GM12874 (cell line): ENCODE measurements at regions not wholly inside any gene's neighbourhood (a gene's known extent, or its start where the extent isn't known, plus 50 kb on each side); places are given as distances from the start of the nearest gene placed in this dataset.

ENCODE experiments used
- TF ChIP-seq, protein P1 (sequence below): IDR thresholded peaks from 2 replicates; pipeline ENCODE4 v1.5.1; 2011; ENCODE audit warnings: low read depth, mild to moderate bottlenecking, control low read depth, low read length, moderate library complexity; ENCODE audit not compliant: insufficient read depth

- TF ChIP-seq, protein P1, sequence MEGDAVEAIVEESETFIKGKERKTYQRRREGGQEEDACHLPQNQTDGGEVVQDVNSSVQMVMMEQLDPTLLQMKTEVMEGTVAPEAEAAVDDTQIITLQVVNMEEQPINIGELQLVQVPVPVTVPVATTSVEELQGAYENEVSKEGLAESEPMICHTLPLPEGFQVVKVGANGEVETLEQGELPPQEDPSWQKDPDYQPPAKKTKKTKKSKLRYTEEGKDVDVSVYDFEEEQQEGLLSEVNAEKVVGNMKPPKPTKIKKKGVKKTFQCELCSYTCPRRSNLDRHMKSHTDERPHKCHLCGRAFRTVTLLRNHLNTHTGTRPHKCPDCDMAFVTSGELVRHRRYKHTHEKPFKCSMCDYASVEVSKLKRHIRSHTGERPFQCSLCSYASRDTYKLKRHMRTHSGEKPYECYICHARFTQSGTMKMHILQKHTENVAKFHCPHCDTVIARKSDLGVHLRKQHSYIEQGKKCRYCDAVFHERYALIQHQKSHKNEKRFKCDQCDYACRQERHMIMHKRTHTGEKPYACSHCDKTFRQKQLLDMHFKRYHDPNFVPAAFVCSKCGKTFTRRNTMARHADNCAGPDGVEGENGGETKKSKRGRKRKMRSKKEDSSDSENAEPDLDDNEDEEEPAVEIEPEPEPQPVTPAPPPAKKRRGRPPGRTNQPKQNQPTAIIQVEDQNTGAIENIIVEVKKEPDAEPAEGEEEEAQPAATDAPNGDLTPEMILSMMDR: no peak
Measured at GRCh38 chr10:4733150-4733842, 92.7 kb upstream of the AKR1E2 start.

GRCh38 chr10:4730998-4731397 is 95.0 kb upstream of the AKR1E2 start:
- TF ChIP-seq, protein P1: no peak

DNA sequence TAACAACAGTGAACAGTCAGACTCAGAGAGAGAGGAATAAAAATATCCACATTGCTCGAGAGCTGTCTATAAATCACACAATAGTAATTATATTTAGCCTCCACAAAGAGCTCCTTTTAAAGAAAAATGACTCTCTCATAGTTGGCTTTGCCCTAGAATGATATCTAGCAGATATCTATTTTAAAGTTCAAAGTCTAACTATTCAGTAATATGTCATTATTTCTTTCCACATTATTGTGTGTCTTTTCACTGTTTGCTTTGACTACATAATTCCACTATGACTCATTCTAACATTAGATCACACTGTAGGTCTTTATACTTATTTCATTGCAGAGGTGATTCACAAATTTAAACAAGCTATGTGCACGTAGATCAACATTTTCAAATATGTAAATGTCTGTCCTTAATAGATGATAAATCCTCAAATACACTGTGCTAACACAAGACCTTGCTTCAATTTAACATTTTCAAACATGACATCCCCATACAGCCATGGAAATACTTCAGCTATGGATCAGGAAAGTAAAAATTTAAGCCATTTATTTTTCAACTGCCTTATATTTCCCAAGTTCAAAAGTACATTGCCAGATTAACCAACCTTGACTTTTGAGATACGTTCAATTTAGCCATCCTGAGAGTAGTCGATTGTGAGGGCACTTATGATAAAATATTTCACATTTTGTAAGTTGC is 99.9 kb upstream of the AKR1E2 start:
- TF ChIP-seq, protein P1: no peak

GRCh38 chr10:4723860-4724259 is 102.1 kb upstream of the AKR1E2 start:
- TF ChIP-seq, protein P1: no peak

DNA sequence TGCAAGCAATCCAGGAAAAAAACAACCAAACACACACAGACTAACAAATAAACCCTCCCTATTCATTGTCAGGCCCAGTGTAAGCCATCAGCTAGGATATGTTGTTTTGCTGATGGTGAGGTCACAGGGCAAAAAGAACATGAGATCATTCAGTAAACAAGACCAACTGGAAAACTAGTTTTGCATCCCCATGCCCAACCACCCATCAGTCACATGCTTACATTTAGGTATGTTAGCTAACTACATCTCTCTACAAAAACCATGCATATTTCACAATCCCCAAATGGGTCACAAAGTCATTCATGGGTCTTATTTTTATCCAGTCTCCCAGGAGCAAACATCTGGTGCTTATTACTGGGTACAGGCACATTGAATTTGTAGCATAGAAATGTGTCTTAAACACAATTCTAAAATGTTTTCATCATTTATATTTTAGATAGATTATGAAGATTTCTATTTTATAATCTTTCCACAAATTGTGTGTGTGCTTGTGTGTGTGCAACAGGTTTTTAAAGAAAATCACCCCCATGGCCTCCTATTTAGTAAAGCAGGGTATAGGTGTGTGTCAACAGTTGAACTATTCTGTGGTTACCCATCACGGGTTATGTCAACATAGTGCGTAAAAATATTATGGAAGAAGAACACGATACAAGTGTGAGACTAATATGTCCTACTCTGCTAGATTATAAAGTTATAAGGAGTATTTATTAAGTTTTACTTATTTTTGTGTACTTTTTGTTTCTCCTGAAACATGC is 103.8 kb upstream of the AKR1E2 start:
- TF ChIP-seq, protein P1: no peak

DNA sequence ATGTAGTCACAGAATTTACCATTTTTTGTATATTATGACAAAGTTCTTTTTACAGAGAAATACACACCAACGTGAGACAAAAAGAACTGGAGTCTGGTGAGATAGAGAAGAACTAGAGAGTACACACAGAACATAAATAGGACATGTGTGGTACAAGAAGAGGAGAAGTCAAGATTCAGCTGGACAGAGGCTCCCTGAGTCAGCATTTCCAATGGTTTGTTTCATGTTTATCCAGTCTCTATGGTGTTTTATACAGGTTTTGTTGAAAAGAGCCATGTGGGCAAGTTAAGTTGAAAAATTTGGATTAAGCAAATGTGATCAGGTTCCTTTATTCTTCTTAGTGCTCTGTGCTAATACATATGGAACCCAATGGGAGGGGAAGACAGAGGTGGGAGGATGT is 105.5 kb upstream of the AKR1E2 start:
- TF ChIP-seq, protein P1: no peak

- TF ChIP-seq, protein P1: no peak
Measured at GRCh38 chr10:4719671-4720070, 106.3 kb upstream of the AKR1E2 start.
